K562 (cell line): ENCODE measurements at regions not wholly inside any gene's neighbourhood (a gene's known extent, or its start where the extent isn't known, plus 50 kb on each side); places are given as distances from the start of the nearest gene placed in this dataset.
"Not testable (repeated sequence)": the region's sequence is repeated elsewhere in the genome, so short reads cannot be mapped to it uniquely, and the experiment has no call there.

Experiments
- LARP7 ChIP-seq: fragments of 450-650 bp; IDR thresholded peaks from 2 replicates; pipeline ENCODE4 v1.6.1; 2016
- POLR2AphosphoS5 ChIP-seq: IDR thresholded peaks from 2 replicates; pipeline ENCODE4 v1.6.1; 2011; ENCODE audit warnings: mild to moderate bottlenecking, low read depth, low read length, moderate library complexity; ENCODE audit not compliant: control insufficient read depth, insufficient read depth
- ZNF324 ChIP-seq: fragments of 250-450 bp; sonication (Bioruptor Pico); IDR thresholded peaks from 2 replicates; pipeline ENCODE4 v1.4.0; 2020; ENCODE audit warnings: mild to moderate bottlenecking

GRCh38 chr1:185526-185925, 266.0 kb downstream of the OR4F29 start:
- not testable (repeated sequence) for TF ChIP-seq LARP7, ZNF324, POLR2AphosphoS5
